Activated CD4-positive, alpha-beta T cell treated with anti-CD3 and anti-CD28 coated beads for 48 hours (primary cell): ENCODE measurements at regions not wholly inside any gene's neighbourhood (a gene's known extent, or its start where the extent isn't known, plus 50 kb on each side); places are given as distances from the start of the nearest gene placed in this dataset.
"Not testable (repeated sequence)": the region's sequence is repeated elsewhere in the genome, so short reads cannot be mapped to it uniquely, and the experiment has no call there.

Experiments
- DNase-seq: peaks from one replicate; pipeline ENCODE4 v3.0.0-alpha.2; 2020

- DNase-seq = no peak
Observed at GRCh38 chr6:56904068-56904467, 50.8 kb upstream of the BEND6 start.

GRCh38 chr6:56902641-56903464, 52.1 kb upstream of the BEND6 start:
- no peak for DNase-seq

GRCh38 chr6:56900784-56901183, 54.1 kb upstream of the BEND6 start:
- no peak for DNase-seq

- DNase-seq = no peak
Observed at GRCh38 chr6:56899753-56900152, 55.2 kb upstream of the BEND6 start.

- DNase-seq = no peak
Observed at GRCh38 chr6:56899311-56899710, 55.6 kb upstream of the BEND6 start.

- no peak for DNase-seq
Observed at GRCh38 chr6:56897789-56898529, 56.9 kb upstream of the BEND6 start.

GRCh38 chr6:56891754-56892153, 63.2 kb upstream of the BEND6 start:
- DNase-seq = no peak

GRCh38 chr6:56890683-56891429, 64.1 kb upstream of the BEND6 start:
- peak; percentile 28 for DNase-seq

GRCh38 chr6:56890066-56890465, 64.8 kb upstream of the BEND6 start:
- DNase-seq = no peak

GRCh38 chr6:56889492-56889891, 65.4 kb upstream of the BEND6 start:
- no peak for DNase-seq

GRCh38 chr6:56888687-56889086, 66.2 kb upstream of the BEND6 start:
- no peak for DNase-seq

- DNase-seq = no peak
Observed at GRCh38 chr6:56887086-56887485, 67.8 kb upstream of the BEND6 start.

- no peak for DNase-seq
Observed at GRCh38 chr6:56877922-56878321, 77.0 kb upstream of the BEND6 start.

- no peak for DNase-seq
Observed at GRCh38 chr6:56875961-56876360, 78.9 kb upstream of the BEND6 start.

GRCh38 chr6:56875523-56875922, 79.4 kb upstream of the BEND6 start:
- no peak for DNase-seq

- no peak for DNase-seq
Observed at GRCh38 chr6:56874328-56874727, 80.6 kb upstream of the BEND6 start.

- DNase-seq = not testable (repeated sequence)
Observed at GRCh38 chr6:56870053-56870452, 84.9 kb upstream of the BEND6 start.

GRCh38 chr6:56869346-56869745, 85.6 kb upstream of the BEND6 start:
- DNase-seq = no peak

GRCh38 chr6:56868687-56869086, 86.2 kb upstream of the BEND6 start:
- DNase-seq = no peak

GRCh38 chr6:56866917-56867522, 87.9 kb upstream of the BEND6 start:
- no peak for DNase-seq

- DNase-seq = no peak
Observed at GRCh38 chr6:56865081-56865875, 89.6 kb upstream of the BEND6 start.

- DNase-seq = no peak
Observed at GRCh38 chr6:56864171-56864616, 90.7 kb upstream of the BEND6 start.
